ENCODE measurements at regions not wholly inside any gene's neighbourhood (a gene's known extent, or its start where the extent isn't known, plus 50 kb on each side); places are given as distances from the start of the nearest gene placed in this dataset.

DNA sequence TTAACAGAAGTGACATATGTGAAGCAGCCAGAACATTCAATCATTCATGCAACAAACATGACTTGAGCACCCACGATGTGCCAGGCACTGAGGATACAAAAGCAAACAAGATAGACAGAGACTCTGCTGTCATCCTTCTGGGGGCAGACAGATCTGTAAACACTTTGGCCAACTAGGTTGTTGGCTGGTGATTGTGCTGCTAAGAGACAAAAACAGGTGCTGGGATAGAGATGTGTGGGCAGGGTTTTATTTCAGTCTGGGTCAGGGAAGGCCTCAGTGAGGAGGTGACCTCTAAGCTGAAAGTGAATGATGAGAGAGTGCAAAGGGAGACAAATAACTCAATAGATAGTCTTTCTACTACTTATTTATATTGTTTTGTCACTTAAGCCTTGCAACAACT is 147.0 kb upstream of the VEPH1 start:
- Histone ChIP-seq H3K4me1 (ENCODE audit: control insufficient read depth in 1 of 2, insufficient read depth in 2 of 2, low read length in 2 of 2) (no peaks in the 10 kb centered on the region), H3K36me3 (ENCODE audit: control insufficient read depth in 1 of 2, insufficient read depth in 2 of 2, low read length in 2 of 2) (no peaks in the 10 kb centered on the region), H4K20me1 (ENCODE audit: insufficient read depth) (no peaks in the 10 kb centered on the region), H3K9me3 (ENCODE audit: control insufficient read depth in 1 of 2, insufficient read depth in 1 of 2, low read depth in 1 of 2, low read length in 2 of 2) (no peaks in the 10 kb centered on the region), H3K9me2 (ENCODE audit: insufficient read depth) (no peaks in the 10 kb centered on the region), H3K27ac (ENCODE audit: low read depth, low read length) (no peak overlapping the region), H3K79me2 (ENCODE audit: insufficient read depth, low read length) (no peaks in the 10 kb centered on the region), H3K9ac (ENCODE audit: low read length) (no peak overlapping the region), H3K27me3 (ENCODE audit: insufficient read depth, low read length) (no peaks in the 10 kb centered on the region), H2AFZ (ENCODE audit: low read depth, low read length, poor library complexity, severe bottlenecking) (no peak overlapping the region), H3K4me2 (ENCODE audit: low read length) (no peak overlapping the region), H3K4me3 (replicated peaks in 1 of 2; ENCODE audit: low read depth in 1 of 2, low read length in 2 of 2) (no peak overlapping the region)
- ATAC-seq (no peak), DNase-seq (ENCODE audit: low read depth, low spot score) (no peak)
- ChIA-PET POLR2A (no interaction called here), RAD21 (ENCODE audit: low non-redundant PET in 1 of 2, low total read pairs in 2 of 2, uncharacterized antibody in 2 of 2, unreplicated experiment in 2 of 2) (no interaction called here), CTCF (no interaction called here)
- TF ChIP-seq SIN3A (IDR thresholded peaks at IDR 0.05; ENCODE audit: low read depth), result no peak
- no TSS peak for BruUV-seq (replicated peaks)
- intact Hi-C loops (cut with micrococcal nuclease), result no loop called here

- Histone ChIP-seq H4K20me1 (ENCODE audit: insufficient read depth) (no peaks in the 10 kb centered on the region), H2AFZ (ENCODE audit: low read depth, low read length, poor library complexity, severe bottlenecking) (no peak overlapping the region), H3K27ac (ENCODE audit: low read depth, low read length) (no peak overlapping the region), H3K9me2 (ENCODE audit: insufficient read depth) (no peaks in the 10 kb centered on the region), H3K4me1 (ENCODE audit: control insufficient read depth in 1 of 2, insufficient read depth in 2 of 2, low read length in 2 of 2) (no peaks in the 10 kb centered on the region), H3K36me3 (ENCODE audit: control insufficient read depth in 1 of 2, insufficient read depth in 2 of 2, low read length in 2 of 2) (no peaks in the 10 kb centered on the region), H3K9ac (ENCODE audit: low read length) (no peak overlapping the region), H3K4me2 (ENCODE audit: low read length) (no peak overlapping the region), H3K27me3 (ENCODE audit: insufficient read depth, low read length) (no peaks in the 10 kb centered on the region), H3K79me2 (ENCODE audit: insufficient read depth, low read length) (no peaks in the 10 kb centered on the region), H3K4me3 (replicated peaks in 1 of 2; ENCODE audit: low read depth in 1 of 2, low read length in 2 of 2) (no peak overlapping the region), H3K9me3 (ENCODE audit: control insufficient read depth in 1 of 2, insufficient read depth in 1 of 2, low read depth in 1 of 2, low read length in 2 of 2) (no peaks in the 10 kb centered on the region)
- RAD21 ChIA-PET (ENCODE audit: low non-redundant PET in 1 of 2, low total read pairs in 2 of 2, uncharacterized antibody in 2 of 2, unreplicated experiment in 2 of 2), result interaction anchor here in 1 of 2 experiments (0.5 kb wide), 1 partner anchor 828 kb away, joined by 4 read pairs; no protein-coding TSS in a partner anchor
- POLR2A ChIA-PET, result no interaction called here
- intact Hi-C loops (cut with micrococcal nuclease), result no loop called here
- ATAC-seq, result no peak
- TF ChIP-seq SP1 (IDR thresholded peaks at IDR 0.05; ENCODE audit: low read depth), result no peak
- CTCF ChIA-PET, result no interaction called here
- no peak for DNase-seq (ENCODE audit: low read depth, low spot score)
- BruUV-seq (replicated peaks), result no TSS peak
Measured at GRCh38 chr3:157649511-157649910, 146.3 kb upstream of the VEPH1 start.

GRCh38 chr3:157647820-157648219 is 144.6 kb upstream of the VEPH1 start:
- H4K20me1 ChIP-seq (ENCODE audit: insufficient read depth), result no peaks in the 10 kb centered on the region
- H3K79me2 ChIP-seq (ENCODE audit: insufficient read depth, low read length), result no peaks in the 10 kb centered on the region
- ChIA-PET CTCF (no interaction called here), POLR2A (no interaction called here), RAD21 (ENCODE audit: low non-redundant PET in 1 of 2, low total read pairs in 2 of 2, uncharacterized antibody in 2 of 2, unreplicated experiment in 2 of 2) (no interaction called here)
- no peaks in the 10 kb centered on the region for H3K9me2 ChIP-seq (ENCODE audit: insufficient read depth)
- no peaks in the 10 kb centered on the region for H3K36me3 ChIP-seq (ENCODE audit: control insufficient read depth in 1 of 2, insufficient read depth in 2 of 2, low read length in 2 of 2)
- H3K27me3 ChIP-seq (ENCODE audit: insufficient read depth, low read length), result no peaks in the 10 kb centered on the region
- no peak overlapping the region for H3K27ac ChIP-seq (ENCODE audit: low read depth, low read length)
- no peak overlapping the region for H2AFZ ChIP-seq (ENCODE audit: low read depth, low read length, poor library complexity, severe bottlenecking)
- no peak overlapping the region for H3K4me3 ChIP-seq (replicated peaks in 1 of 2; ENCODE audit: low read depth in 1 of 2, low read length in 2 of 2)
- no peak overlapping the region for H3K9ac ChIP-seq (ENCODE audit: low read length)
- BruUV-seq (replicated peaks), result no TSS peak
- intact Hi-C loops (cut with micrococcal nuclease), result no loop called here
- ATAC-seq, result no peak
- no peak for DNase-seq (ENCODE audit: low read depth, low spot score)
- H3K4me2 ChIP-seq (ENCODE audit: low read length), result no peak overlapping the region
- H3K9me3 ChIP-seq (ENCODE audit: control insufficient read depth in 1 of 2, insufficient read depth in 1 of 2, low read depth in 1 of 2, low read length in 2 of 2), result no peaks in the 10 kb centered on the region
- H3K4me1 ChIP-seq (ENCODE audit: control insufficient read depth in 1 of 2, insufficient read depth in 2 of 2, low read length in 2 of 2), result no peaks in the 10 kb centered on the region
- TF ChIP-seq MAX (IDR thresholded peaks at IDR 0.05), result no peak
- no peak for TF ChIP-seq ZFX (IDR thresholded peaks at IDR 0.05)
- no peak for TF ChIP-seq JUND (IDR thresholded peaks at IDR 0.05)
- TF ChIP-seq TCF7L2 (IDR thresholded peaks at IDR 0.05; ENCODE audit: borderline replicate concordance, extremely low read depth, insufficient read depth, insufficient read length), result no peak
- TF ChIP-seq SRF (IDR thresholded peaks at IDR 0.05; ENCODE audit: low read depth), result no peak
- no peak for TF ChIP-seq RAD21 (IDR thresholded peaks at IDR 0.05; ENCODE audit: low read depth)
- no peak for TF ChIP-seq YY1 (IDR thresholded peaks at IDR 0.05; ENCODE audit: extremely low read depth, insufficient replicate concordance, low read depth, low read length)
- TF ChIP-seq REST (IDR thresholded peaks at IDR 0.05; ENCODE audit: low read depth), result no peak
- no peak for TF ChIP-seq EZH2 (IDR thresholded peaks at IDR 0.05)
- no peak for TF ChIP-seq FOSL1 (IDR thresholded peaks at IDR 0.05; ENCODE audit: low read depth)
- no peak for TF ChIP-seq ZNF274 (IDR thresholded peaks at IDR 0.05; ENCODE audit: low read depth, low read length)
- TF ChIP-seq EGR1 (IDR thresholded peaks at IDR 0.05; ENCODE audit: low read depth), result no peak
